HG02798 (cell line): ENCODE measurements at regions not wholly inside any gene's neighbourhood (a gene's known extent, or its start where the extent isn't known, plus 50 kb on each side); places are given as distances from the start of the nearest gene placed in this dataset.
"Not testable (repeated sequence)": the region's sequence is repeated elsewhere in the genome, so short reads cannot be mapped to it uniquely, and the experiment has no call there.

Experiments
- ATAC-seq: cut with Tn5 transposase; IDR thresholded peaks from one replicate; pipeline ENCODE4 v1.9.1; 2021; ENCODE audit warnings: mild to moderate bottlenecking; ENCODE audit not compliant: unreplicated experiment, poor library complexity

- ATAC-seq: no peak
Observed at GRCh38 chr17:14522795-14523387, 222.0 kb downstream of the HS3ST3B1 start.

GRCh38 chr17:14518919-14519318, 218.0 kb downstream of the HS3ST3B1 start:
- ATAC-seq: not testable (repeated sequence)

- ATAC-seq: no peak
Observed at GRCh38 chr17:14514973-14515372, 214.1 kb downstream of the HS3ST3B1 start.

GRCh38 chr17:14513835-14514234, 213.0 kb downstream of the HS3ST3B1 start:
- ATAC-seq: no peak

GRCh38 chr17:14510136-14510535, 209.3 kb downstream of the HS3ST3B1 start:
- ATAC-seq: no peak

- ATAC-seq: no peak
Observed at GRCh38 chr17:14508156-14508555, 207.3 kb downstream of the HS3ST3B1 start.

- no peak for ATAC-seq
Observed at GRCh38 chr17:14506364-14506763, 205.5 kb downstream of the HS3ST3B1 start.

GRCh38 chr17:14505606-14506005, 204.7 kb downstream of the HS3ST3B1 start:
- no peak for ATAC-seq

GRCh38 chr17:14499976-14500375, 199.1 kb downstream of the HS3ST3B1 start:
- ATAC-seq: no peak

- ATAC-seq: no peak
Observed at GRCh38 chr17:14498812-14499211, 197.9 kb downstream of the HS3ST3B1 start.

- ATAC-seq: no peak
Observed at GRCh38 chr17:14494161-14494560, 193.3 kb downstream of the HS3ST3B1 start.

- no peak for ATAC-seq
Observed at GRCh38 chr17:14489986-14490385, 189.1 kb downstream of the HS3ST3B1 start.

- no peak for ATAC-seq
Observed at GRCh38 chr17:14488958-14489550, 188.2 kb downstream of the HS3ST3B1 start.

- ATAC-seq: no peak
Observed at GRCh38 chr17:14487068-14487467, 186.2 kb downstream of the HS3ST3B1 start.

GRCh38 chr17:14482715-14483114, 181.8 kb downstream of the HS3ST3B1 start:
- no peak for ATAC-seq

- no peak for ATAC-seq
Observed at GRCh38 chr17:14481664-14482063, 180.8 kb downstream of the HS3ST3B1 start.

GRCh38 chr17:14474591-14474990, 173.7 kb downstream of the HS3ST3B1 start:
- ATAC-seq: no peak

GRCh38 chr17:14471052-14471451, 170.2 kb downstream of the HS3ST3B1 start:
- no peak for ATAC-seq

- ATAC-seq: no peak
Observed at GRCh38 chr17:14470417-14470816, 169.5 kb downstream of the HS3ST3B1 start.

GRCh38 chr17:14469971-14470370, 169.1 kb downstream of the HS3ST3B1 start:
- ATAC-seq: no peak

- no peak for ATAC-seq
Observed at GRCh38 chr17:14468858-14469257, 168.0 kb downstream of the HS3ST3B1 start.

- no peak for ATAC-seq
Observed at GRCh38 chr17:14461227-14461548, 160.3 kb downstream of the HS3ST3B1 start.
